ENCODE measurements at regions not wholly inside any gene's neighbourhood (a gene's known extent, or its start where the extent isn't known, plus 50 kb on each side); places are given as distances from the start of the nearest gene placed in this dataset.

GRCh38 chr2:6506859-6507258 lies 358.8 kb downstream of the CMPK2 start:
- H3K36me3 ChIP-seq (ENCODE audit: control insufficient read depth in 2 of 2, extremely low read depth in 1 of 2, insufficient read depth in 2 of 2, low read length in 2 of 2) = no peaks in the 10 kb centered on the region
- no peak overlapping the region for H3K4me3 ChIP-seq (ENCODE audit: control insufficient read depth in 2 of 3, extremely low read depth in 1 of 3, insufficient read depth in 2 of 3, low read depth in 1 of 3, low read length in 3 of 3)
- no peaks in the 10 kb centered on the region for H3K27me3 ChIP-seq (ENCODE audit: control insufficient read depth, extremely low read depth, insufficient read depth, low read length)
- no peak for DNase-seq (ENCODE audit: low read depth, low spot score)
- peaks cover 8% of the 10 kb centered on the region for H3K4me1 ChIP-seq (ENCODE audit: control insufficient read depth, extremely low read depth, insufficient read depth, low read length)
- TF ChIP-seq EZH2 (IDR thresholded peaks at IDR 0.05; ENCODE audit: low read length) (no peak), CTCF (optimal IDR thresholded peaks at IDR 0.05 in 1 of 3, IDR thresholded peaks at IDR 0.05 in 1 of 3, conservative IDR thresholded peaks at IDR 0.05 in 1 of 3; ENCODE audit: extremely low read depth in 1 of 3, insufficient read depth in 2 of 3, low read length in 3 of 3) (no peak)
- dilution Hi-C loops (cut with MboI; ENCODE audit: extremely low pct_ligation_motif_present, low sequenced_read_pairs) = no loop called here
- no peaks in the 10 kb centered on the region for H4K20me1 ChIP-seq (ENCODE audit: control insufficient read depth, extremely low read depth, insufficient read depth, low read length)
- no peak overlapping the region for H3K27ac ChIP-seq (ENCODE audit: control insufficient read depth, insufficient read depth, low read length)
- no peak overlapping the region for H3K9ac ChIP-seq (ENCODE audit: control insufficient read depth, extremely low read depth, insufficient read depth, low read length)
- H2AFZ ChIP-seq (ENCODE audit: control insufficient read depth, low read length) = no peak overlapping the region
- no peak for FAIRE-seq
- no peaks in the 10 kb centered on the region for H3K79me2 ChIP-seq (ENCODE audit: control insufficient read depth, insufficient read depth, low read length)
- no peaks in the 10 kb centered on the region for H3K9me3 ChIP-seq (ENCODE audit: control insufficient read depth, low read depth, low read length)
- H3K9me1 ChIP-seq (ENCODE audit: control insufficient read depth, extremely low read depth, insufficient read depth, low read length) = no peaks in the 10 kb centered on the region
- no peak overlapping the region for H3K4me2 ChIP-seq (ENCODE audit: control insufficient read depth, extremely low read depth, insufficient read depth, low read depth, low read length)

- Histone ChIP-seq H3K4me3 (ENCODE audit: control insufficient read depth in 2 of 3, extremely low read depth in 1 of 3, insufficient read depth in 2 of 3, low read depth in 1 of 3, low read length in 3 of 3) (no peak overlapping the region), H3K9ac (ENCODE audit: control insufficient read depth, extremely low read depth, insufficient read depth, low read length) (no peak overlapping the region), H3K27ac (ENCODE audit: control insufficient read depth, insufficient read depth, low read length) (no peak overlapping the region), H3K4me1 (ENCODE audit: control insufficient read depth, extremely low read depth, insufficient read depth, low read length) (peaks cover 8% of the 10 kb centered on the region), H4K20me1 (ENCODE audit: control insufficient read depth, extremely low read depth, insufficient read depth, low read length) (no peaks in the 10 kb centered on the region), H3K79me2 (ENCODE audit: control insufficient read depth, insufficient read depth, low read length) (no peaks in the 10 kb centered on the region), H2AFZ (ENCODE audit: control insufficient read depth, low read length) (no peak overlapping the region), H3K9me1 (ENCODE audit: control insufficient read depth, extremely low read depth, insufficient read depth, low read length) (no peaks in the 10 kb centered on the region), H3K27me3 (ENCODE audit: control insufficient read depth, extremely low read depth, insufficient read depth, low read length) (no peaks in the 10 kb centered on the region), H3K36me3 (ENCODE audit: control insufficient read depth in 2 of 2, extremely low read depth in 1 of 2, insufficient read depth in 2 of 2, low read length in 2 of 2) (no peaks in the 10 kb centered on the region), H3K4me2 (ENCODE audit: control insufficient read depth, extremely low read depth, insufficient read depth, low read depth, low read length) (no peak overlapping the region), H3K9me3 (ENCODE audit: control insufficient read depth, low read depth, low read length) (no peaks in the 10 kb centered on the region)
- no peak for DNase-seq (ENCODE audit: low read depth, low spot score)
- TF ChIP-seq EZH2 (IDR thresholded peaks at IDR 0.05; ENCODE audit: low read length) = no peak
- TF ChIP-seq CTCF (optimal IDR thresholded peaks at IDR 0.05 in 1 of 3, IDR thresholded peaks at IDR 0.05 in 1 of 3, conservative IDR thresholded peaks at IDR 0.05 in 1 of 3; ENCODE audit: extremely low read depth in 1 of 3, insufficient read depth in 2 of 3, low read length in 3 of 3) = no peak
- FAIRE-seq = no peak
- dilution Hi-C loops (cut with MboI; ENCODE audit: extremely low pct_ligation_motif_present, low sequenced_read_pairs) = no loop called here
Observed at GRCh38 chr2:6510532-6510931, 355.2 kb downstream of the CMPK2 start.
